HFF-Myc (cell line): ENCODE measurements at regions not wholly inside any gene's neighbourhood (a gene's known extent, or its start where the extent isn't known, plus 50 kb on each side); places are given as distances from the start of the nearest gene placed in this dataset.

ENCODE experiments used
- DNase-seq: peaks from one replicate; pipeline ENCODE4 v3.0.0-alpha.2; 2011; ENCODE audit warnings: low read depth; ENCODE audit errors: extremely low read depth
- H3K4me3 ChIP-seq: replicated peaks from 2 replicates; pipeline ENCODE4 v1.5.1; 2011; ENCODE audit warnings: low read depth, mild to moderate bottlenecking, control low read depth, low read length
- CTCF ChIP-seq: IDR thresholded peaks from 2 replicates; pipeline ENCODE4 v1.5.1; 2012; ENCODE audit warnings: mild to moderate bottlenecking, low read depth, low read length, control low read depth; ENCODE audit errors: missing control alignments

- no peak overlapping the region for H3K4me3 ChIP-seq
- no peak for TF ChIP-seq CTCF
- no peak for DNase-seq
Observed at GRCh38 chr12:56840922-56841321, 77.8 kb downstream of the HSD17B6 start.

GRCh38 chr12:56839915-56840325 lies 76.8 kb downstream of the HSD17B6 start:
- TF ChIP-seq CTCF: peak; percentile 65
- peak; percentile 24 for DNase-seq
- no peak overlapping the region for H3K4me3 ChIP-seq

- no peak for DNase-seq
- no peak for TF ChIP-seq CTCF
- H3K4me3 ChIP-seq: no peak overlapping the region
Observed at GRCh38 chr12:56839489-56839848, 76.3 kb downstream of the HSD17B6 start.

- no peak for TF ChIP-seq CTCF
- no peak for DNase-seq
- no peak overlapping the region for H3K4me3 ChIP-seq
Observed at GRCh38 chr12:56838621-56839488, 75.7 kb downstream of the HSD17B6 start.
